HEK293 (cell line): ENCODE measurements at regions not wholly inside any gene's neighbourhood (a gene's known extent, or its start where the extent isn't known, plus 50 kb on each side); places are given as distances from the start of the nearest gene placed in this dataset.

ENCODE experiments used
- ZBTB7A ChIP-seq: fragments of 450-650 bp; formaldehyde crosslinking; IDR thresholded peaks from 2 replicates; pipeline ENCODE4 v1.5.1; 2016; ENCODE audit warnings: low read depth, missing biosample characterization, missing genetic modification characterization
- TF ChIP-seq, protein P1 (sequence below): fragments of 450-650 bp; formaldehyde crosslinking; IDR thresholded peaks from 2 replicates; pipeline ENCODE4 v1.5.1; 2016; ENCODE audit warnings: missing biosample characterization, missing genetic modification characterization

GRCh38 chr4:171281359-171281758 is 531.8 kb upstream of the GALNTL6 start:
- TF ChIP-seq ZBTB7A (tag by site-specific recombination) = no peak
- TF ChIP-seq, protein P1, sequence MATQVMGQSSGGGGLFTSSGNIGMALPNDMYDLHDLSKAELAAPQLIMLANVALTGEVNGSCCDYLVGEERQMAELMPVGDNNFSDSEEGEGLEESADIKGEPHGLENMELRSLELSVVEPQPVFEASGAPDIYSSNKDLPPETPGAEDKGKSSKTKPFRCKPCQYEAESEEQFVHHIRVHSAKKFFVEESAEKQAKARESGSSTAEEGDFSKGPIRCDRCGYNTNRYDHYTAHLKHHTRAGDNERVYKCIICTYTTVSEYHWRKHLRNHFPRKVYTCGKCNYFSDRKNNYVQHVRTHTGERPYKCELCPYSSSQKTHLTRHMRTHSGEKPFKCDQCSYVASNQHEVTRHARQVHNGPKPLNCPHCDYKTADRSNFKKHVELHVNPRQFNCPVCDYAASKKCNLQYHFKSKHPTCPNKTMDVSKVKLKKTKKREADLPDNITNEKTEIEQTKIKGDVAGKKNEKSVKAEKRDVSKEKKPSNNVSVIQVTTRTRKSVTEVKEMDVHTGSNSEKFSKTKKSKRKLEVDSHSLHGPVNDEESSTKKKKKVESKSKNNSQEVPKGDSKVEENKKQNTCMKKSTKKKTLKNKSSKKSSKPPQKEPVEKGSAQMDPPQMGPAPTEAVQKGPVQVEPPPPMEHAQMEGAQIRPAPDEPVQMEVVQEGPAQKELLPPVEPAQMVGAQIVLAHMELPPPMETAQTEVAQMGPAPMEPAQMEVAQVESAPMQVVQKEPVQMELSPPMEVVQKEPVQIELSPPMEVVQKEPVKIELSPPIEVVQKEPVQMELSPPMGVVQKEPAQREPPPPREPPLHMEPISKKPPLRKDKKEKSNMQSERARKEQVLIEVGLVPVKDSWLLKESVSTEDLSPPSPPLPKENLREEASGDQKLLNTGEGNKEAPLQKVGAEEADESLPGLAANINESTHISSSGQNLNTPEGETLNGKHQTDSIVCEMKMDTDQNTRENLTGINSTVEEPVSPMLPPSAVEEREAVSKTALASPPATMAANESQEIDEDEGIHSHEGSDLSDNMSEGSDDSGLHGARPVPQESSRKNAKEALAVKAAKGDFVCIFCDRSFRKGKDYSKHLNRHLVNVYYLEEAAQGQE = no peak
